GM21717 (cell line): ENCODE measurements at regions not wholly inside any gene's neighbourhood (a gene's known extent, or its start where the extent isn't known, plus 50 kb on each side); places are given as distances from the start of the nearest gene placed in this dataset.
"Not testable (repeated sequence)": the region's sequence is repeated elsewhere in the genome, so short reads cannot be mapped to it uniquely, and the experiment has no call there.

Experiments
- ATAC-seq: cut with Tn5 transposase; IDR thresholded peaks from one replicate; pipeline ENCODE4 v1.9.1; 2021; ENCODE audit warnings: mild to moderate bottlenecking, moderate library complexity; ENCODE audit not compliant: unreplicated experiment

- no peak for ATAC-seq
Observed at GRCh38 chr4:62740296-62740695, 1540.2 kb downstream of the ADGRL3 start.

- ATAC-seq = no peak
Observed at GRCh38 chr4:62717154-62717553, 1517.0 kb downstream of the ADGRL3 start.

GRCh38 chr4:62711575-62711974, 1511.4 kb downstream of the ADGRL3 start:
- no peak for ATAC-seq

- ATAC-seq = peak; percentile 76
Observed at GRCh38 chr4:62709618-62710252, 1509.6 kb downstream of the ADGRL3 start.

- no peak for ATAC-seq
Observed at GRCh38 chr4:62706423-62706822, 1506.3 kb downstream of the ADGRL3 start.

- ATAC-seq = no peak
Observed at GRCh38 chr4:62683799-62684566, 1483.9 kb downstream of the ADGRL3 start.

GRCh38 chr4:62676962-62677361, 1476.8 kb downstream of the ADGRL3 start:
- ATAC-seq = no peak

GRCh38 chr4:62670514-62670913, 1470.4 kb downstream of the ADGRL3 start:
- no peak for ATAC-seq

GRCh38 chr4:62661821-62662220, 1461.7 kb downstream of the ADGRL3 start:
- ATAC-seq = no peak

- ATAC-seq = no peak
Observed at GRCh38 chr4:62656006-62656405, 1455.9 kb downstream of the ADGRL3 start.

GRCh38 chr4:62644372-62644771, 1444.2 kb downstream of the ADGRL3 start:
- peak; percentile 73 for ATAC-seq

- ATAC-seq = no peak
Observed at GRCh38 chr4:62640296-62640695, 1440.2 kb downstream of the ADGRL3 start.

GRCh38 chr4:62627671-62628070, 1427.5 kb downstream of the ADGRL3 start:
- no peak for ATAC-seq

- ATAC-seq = no peak
Observed at GRCh38 chr4:62627141-62627540, 1427.0 kb downstream of the ADGRL3 start.

- no peak for ATAC-seq
Observed at GRCh38 chr4:62622089-62622488, 1422.0 kb downstream of the ADGRL3 start.

- ATAC-seq = no peak
Observed at GRCh38 chr4:62619971-62620370, 1419.8 kb downstream of the ADGRL3 start.

- peak; percentile 61 for ATAC-seq
Observed at GRCh38 chr4:62618042-62618441, 1417.9 kb downstream of the ADGRL3 start.

- no peak for ATAC-seq
Observed at GRCh38 chr4:62601737-62602136, 1401.6 kb downstream of the ADGRL3 start.

GRCh38 chr4:62595265-62595664, 1395.1 kb downstream of the ADGRL3 start:
- ATAC-seq = not testable (repeated sequence)

- ATAC-seq = no peak
Observed at GRCh38 chr4:62591756-62592155, 1391.6 kb downstream of the ADGRL3 start.

- no peak for ATAC-seq
Observed at GRCh38 chr4:62588671-62589070, 1388.5 kb downstream of the ADGRL3 start.

GRCh38 chr4:62571494-62571893, 1371.4 kb downstream of the ADGRL3 start:
- no peak for ATAC-seq
